SK-N-MC (cell line): ENCODE measurements at regions not wholly inside any gene's neighbourhood (a gene's known extent, or its start where the extent isn't known, plus 50 kb on each side); places are given as distances from the start of the nearest gene placed in this dataset.

Experiments used
- EZH2 ChIP-seq: fragments of 200-600 bp; sonication (generic); IDR thresholded peaks from one replicate; pipeline ENCODE4 v1.6.1; 2017; ENCODE audit warnings: antibody characterized with exemption
- POLR2AphosphoS5 ChIP-seq: IDR thresholded peaks from 2 replicates; pipeline ENCODE4 v1.6.1; 2012; ENCODE audit warnings: mild to moderate bottlenecking, low read depth, low read length, borderline replicate concordance

DNA sequence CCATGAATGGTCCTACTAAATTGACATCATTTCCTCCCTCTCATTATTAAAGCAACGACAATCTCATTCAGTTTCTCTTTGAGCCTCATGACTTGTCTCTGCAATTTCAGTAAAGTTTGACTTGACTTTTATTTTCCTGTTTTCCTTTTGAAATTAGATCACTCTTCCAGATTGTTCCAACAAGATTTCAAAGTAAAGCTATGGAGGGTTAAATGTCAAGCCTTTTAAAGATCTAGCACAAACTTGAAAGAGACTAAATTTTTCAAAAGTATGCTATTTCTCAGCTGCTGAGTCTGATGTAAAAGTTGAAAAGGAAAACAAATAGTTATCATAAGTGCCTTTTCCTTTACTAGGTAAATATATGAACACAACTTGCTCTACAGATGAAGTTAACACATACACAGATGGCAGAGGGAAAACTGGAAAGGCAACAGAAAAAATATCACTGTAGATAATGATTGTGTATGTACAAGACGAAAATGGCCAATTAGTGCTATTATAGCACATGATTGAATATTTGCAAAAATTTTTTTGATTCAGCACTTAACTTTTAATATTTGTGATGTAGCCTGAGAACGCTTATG, 200.6 kb downstream of the WDR11 start:
- TF ChIP-seq POLR2AphosphoS5 (no peak), EZH2 (no peak)
